NB4 (cell line): ENCODE measurements at regions not wholly inside any gene's neighbourhood (a gene's known extent, or its start where the extent isn't known, plus 50 kb on each side); places are given as distances from the start of the nearest gene placed in this dataset.

Experiments used
- DNase-seq: peaks from one replicate; pipeline ENCODE4 v3.0.0; 2010; ENCODE audit warnings: low read depth
- H3K4me3 ChIP-seq: one replicate; pipeline ENCODE4 v1.5.1; 2011; ENCODE audit warnings: mild to moderate bottlenecking, low read depth, low read length, moderate library complexity
- MAX ChIP-seq: IDR thresholded peaks from 2 replicates; pipeline ENCODE4 v1.6.1; 2011; ENCODE audit warnings: low read depth, low read length
- MYC ChIP-seq: IDR thresholded peaks from 2 replicates; pipeline ENCODE4 v1.6.1; 2011; ENCODE audit warnings: low read depth, low read length
- POLR2A ChIP-seq: IDR thresholded peaks from 2 replicates; pipeline ENCODE4 v1.6.1; 2011; ENCODE audit warnings: mild to moderate bottlenecking; ENCODE audit not compliant: insufficient read length; ENCODE audit errors: extremely low read depth
- TF ChIP-seq, protein P1 (sequence below): IDR thresholded peaks from one replicate; pipeline ENCODE4 v1.5.1; 2012; ENCODE audit warnings: low read depth, low read length

GRCh38 chr4:18844726-18845125 lies 823.2 kb upstream of the LCORL start:
- no peak for DNase-seq
- no peak for TF ChIP-seq MYC
- TF ChIP-seq POLR2A = no peak
- TF ChIP-seq, protein P1, sequence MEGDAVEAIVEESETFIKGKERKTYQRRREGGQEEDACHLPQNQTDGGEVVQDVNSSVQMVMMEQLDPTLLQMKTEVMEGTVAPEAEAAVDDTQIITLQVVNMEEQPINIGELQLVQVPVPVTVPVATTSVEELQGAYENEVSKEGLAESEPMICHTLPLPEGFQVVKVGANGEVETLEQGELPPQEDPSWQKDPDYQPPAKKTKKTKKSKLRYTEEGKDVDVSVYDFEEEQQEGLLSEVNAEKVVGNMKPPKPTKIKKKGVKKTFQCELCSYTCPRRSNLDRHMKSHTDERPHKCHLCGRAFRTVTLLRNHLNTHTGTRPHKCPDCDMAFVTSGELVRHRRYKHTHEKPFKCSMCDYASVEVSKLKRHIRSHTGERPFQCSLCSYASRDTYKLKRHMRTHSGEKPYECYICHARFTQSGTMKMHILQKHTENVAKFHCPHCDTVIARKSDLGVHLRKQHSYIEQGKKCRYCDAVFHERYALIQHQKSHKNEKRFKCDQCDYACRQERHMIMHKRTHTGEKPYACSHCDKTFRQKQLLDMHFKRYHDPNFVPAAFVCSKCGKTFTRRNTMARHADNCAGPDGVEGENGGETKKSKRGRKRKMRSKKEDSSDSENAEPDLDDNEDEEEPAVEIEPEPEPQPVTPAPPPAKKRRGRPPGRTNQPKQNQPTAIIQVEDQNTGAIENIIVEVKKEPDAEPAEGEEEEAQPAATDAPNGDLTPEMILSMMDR = no peak
- no peak for TF ChIP-seq MAX

GRCh38 chr4:18842431-18842830 lies 820.9 kb upstream of the LCORL start:
- TF ChIP-seq MAX (no peak), POLR2A (no peak), MYC (no peak)
- TF ChIP-seq, protein P1 = no peak
- no peak overlapping the region for H3K4me3 ChIP-seq
- no peak for DNase-seq

More at GRCh38 chr4:18844726-18845125, 823.2 kb upstream of the LCORL start:
- H3K4me3 ChIP-seq = no peak overlapping the region

DNA sequence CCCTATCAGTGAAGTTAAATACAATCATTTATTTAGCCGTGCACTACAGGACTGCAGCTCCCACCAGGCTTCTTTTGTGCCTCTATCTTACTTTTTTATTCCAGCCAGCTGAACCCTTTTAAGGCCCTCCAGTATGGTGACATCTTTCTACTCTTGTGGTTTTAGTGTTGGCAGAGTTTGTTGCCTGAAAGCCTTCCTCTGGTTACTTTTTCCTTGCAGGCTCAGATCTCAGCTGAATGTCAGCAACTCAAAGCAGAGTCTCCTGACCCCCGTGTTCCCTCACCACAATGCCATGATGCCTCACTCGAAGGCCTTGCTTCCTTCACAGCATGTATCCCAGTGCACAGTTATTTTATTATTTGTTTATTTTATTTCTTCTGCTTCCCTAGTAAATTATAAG lies 818.9 kb upstream of the LCORL start:
- H3K4me3 ChIP-seq = no peak overlapping the region
- TF ChIP-seq MYC (no peak), POLR2A (no peak), MAX (no peak)
- TF ChIP-seq, protein P1 = no peak
- no peak for DNase-seq

DNA sequence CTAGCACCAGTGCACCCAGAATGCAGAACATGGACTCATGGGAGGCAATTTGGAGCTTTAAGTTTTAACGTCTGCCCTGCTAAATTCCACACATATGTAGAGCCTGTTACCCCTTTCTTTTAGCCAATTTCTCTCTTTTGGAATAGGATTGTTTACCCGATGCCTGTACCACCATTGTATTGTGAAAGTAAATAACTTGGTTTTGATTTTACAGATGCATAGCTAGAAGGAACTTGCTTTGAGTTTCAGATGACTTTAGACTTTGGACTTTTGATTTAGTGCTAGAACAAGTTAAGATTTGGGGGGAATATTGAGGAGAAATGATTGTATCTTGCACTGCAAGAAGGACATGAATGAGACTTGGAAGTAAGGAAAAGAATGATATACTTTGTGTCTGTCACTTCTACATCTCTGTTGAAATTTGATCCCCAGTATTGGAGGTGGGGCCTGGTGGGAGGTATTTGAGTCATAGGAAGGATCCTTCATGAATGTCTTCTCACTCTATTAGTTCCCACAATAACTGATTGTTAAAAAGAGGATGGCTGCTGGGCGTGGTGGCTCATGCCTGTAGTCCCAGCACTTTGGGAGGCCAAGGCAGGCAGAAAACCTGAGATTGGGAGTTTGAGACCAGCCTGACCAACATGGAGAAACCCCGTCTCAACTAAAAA lies 794.8 kb upstream of the LCORL start:
- H3K4me3 ChIP-seq = no peak overlapping the region
- DNase-seq = no peak
- TF ChIP-seq, protein P1 = no peak
- TF ChIP-seq MAX = no peak
- TF ChIP-seq MYC = no peak
- TF ChIP-seq POLR2A = no peak

DNA sequence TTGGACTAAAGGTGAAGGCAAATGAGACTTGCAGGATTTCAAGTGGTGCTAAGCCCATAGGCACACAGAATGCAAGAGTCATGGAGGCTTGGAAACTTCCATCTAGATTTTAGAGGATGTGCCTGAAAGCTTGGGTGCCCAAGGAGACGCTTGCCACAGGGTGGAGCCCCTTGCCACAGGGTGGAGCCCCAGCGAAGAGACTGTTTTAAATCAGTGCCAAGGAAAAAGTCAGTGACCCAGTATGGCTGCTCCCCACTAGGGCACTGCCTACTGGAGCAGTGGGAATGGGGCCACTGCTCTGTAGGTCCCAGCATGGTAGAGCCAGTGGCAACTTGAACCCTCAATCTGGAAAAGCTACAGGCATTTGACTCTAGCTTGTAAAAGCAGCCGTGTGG lies 794.2 kb upstream of the LCORL start:
- no peak overlapping the region for H3K4me3 ChIP-seq
- TF ChIP-seq, protein P1 = peak; percentile 14
- no peak for TF ChIP-seq MAX
- DNase-seq = no peak

DNA sequence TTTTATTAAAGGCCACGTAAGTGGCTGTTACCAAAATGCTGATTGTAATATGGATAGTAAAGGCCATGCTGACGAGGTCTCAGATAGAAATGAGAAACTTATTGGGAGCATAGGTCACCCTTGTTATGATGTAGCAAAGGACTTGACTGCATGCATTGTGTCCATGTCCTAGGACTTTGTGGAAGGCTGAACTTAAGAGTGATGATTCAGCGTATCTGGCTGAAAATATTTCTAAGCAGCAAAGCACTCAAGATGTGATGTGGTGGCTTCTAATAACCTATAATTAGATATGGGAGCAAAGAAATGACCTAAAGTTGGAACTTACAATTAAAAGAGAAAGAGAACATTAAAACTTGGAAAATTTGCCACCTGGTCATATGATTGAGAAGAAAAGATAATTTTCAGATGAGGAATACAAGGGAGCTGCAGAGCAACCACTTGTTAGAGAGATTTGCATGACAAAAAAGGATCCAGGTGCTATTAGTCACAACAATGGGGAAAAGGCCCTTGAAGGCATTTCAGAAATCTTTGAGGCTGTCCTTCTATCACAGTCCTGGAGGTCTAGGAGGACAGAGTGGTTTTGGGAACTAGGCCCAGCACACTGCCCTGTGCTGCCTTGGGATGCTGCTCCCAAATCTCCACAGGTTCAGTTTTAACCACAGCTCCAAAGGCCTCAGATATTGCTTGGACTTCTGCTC lies 793.7 kb upstream of the LCORL start:
- H3K4me3 ChIP-seq = no peak overlapping the region
- DNase-seq = no peak
- TF ChIP-seq, protein P1 = no peak
- no peak for TF ChIP-seq MAX
- no peak for TF ChIP-seq MYC
